Cerebellar cortex (tissue), 1 donor: ENCODE measurements at regions not wholly inside any gene's neighbourhood (a gene's known extent, or its start where the extent isn't known, plus 50 kb on each side); places are given as distances from the start of the nearest gene placed in this dataset.
"Not testable (repeated sequence)": the region's sequence is repeated elsewhere in the genome, so short reads cannot be mapped to it uniquely, and the experiment has no call there.

Experiments
- DNase-seq: peaks from one replicate; pipeline ENCODE4 v3.0.0-alpha.2; 2015; ENCODE audit warnings: low spot score

- DNase-seq: no peak
Measured at GRCh38 chr7:69526570-69526969, 71.7 kb upstream of the AUTS2 start.

- DNase-seq: no peak
Measured at GRCh38 chr7:69527706-69528105, 70.6 kb upstream of the AUTS2 start.

GRCh38 chr7:69531050-69531449 is 67.2 kb upstream of the AUTS2 start:
- DNase-seq: no peak

GRCh38 chr7:69534461-69535041 is 63.7 kb upstream of the AUTS2 start:
- DNase-seq: no peak

- no peak for DNase-seq
Measured at GRCh38 chr7:69537691-69538090, 60.6 kb upstream of the AUTS2 start.

GRCh38 chr7:69539531-69539930 is 58.7 kb upstream of the AUTS2 start:
- no peak for DNase-seq

GRCh38 chr7:69540287-69540686 is 58.0 kb upstream of the AUTS2 start:
- no peak for DNase-seq

- not testable (repeated sequence) for DNase-seq
Measured at GRCh38 chr7:69541779-69542432, 56.4 kb upstream of the AUTS2 start.

GRCh38 chr7:69545175-69545574 is 53.1 kb upstream of the AUTS2 start:
- DNase-seq: no peak
